ENCODE measurements at regions not wholly inside any gene's neighbourhood (a gene's known extent, or its start where the extent isn't known, plus 50 kb on each side); places are given as distances from the start of the nearest gene placed in this dataset.
A peak's percentile ranks its signal among the peaks of the same experiment; 100 is the strongest.

- ATAC-seq (ENCODE audit: poor library complexity) (no peak), DNase-seq (no peak)
- intact Hi-C loops (cut with DNase I) = no loop called here
These were observed 200.9 kb downstream of the TTLL2 start for GRCh38 chr6:167525774-167526173.

GRCh38 chr6:167526465-167527368 lies 201.8 kb downstream of the TTLL2 start:
- no peak for ATAC-seq (ENCODE audit: poor library complexity)
- intact Hi-C loops (cut with DNase I) = no loop called here
- no peak for DNase-seq

- intact Hi-C loops (cut with DNase I) = no loop called here
- ATAC-seq (ENCODE audit: poor library complexity) = no peak
These were observed 203.4 kb downstream of the TTLL2 start for GRCh38 chr6:167528239-167528638.

GRCh38 chr6:167528976-167529375 lies 204.1 kb downstream of the TTLL2 start:
- ATAC-seq (ENCODE audit: poor library complexity) = no peak
- no peak for DNase-seq
- intact Hi-C loops (cut with DNase I) = no loop called here

More at GRCh38 chr6:167528239-167528638, 203.4 kb downstream of the TTLL2 start:
- no peak for DNase-seq

- intact Hi-C loops (cut with DNase I) = no loop called here
- DNase-seq (no peak), ATAC-seq (ENCODE audit: poor library complexity) (no peak)
These were observed 204.8 kb downstream of the TTLL2 start for GRCh38 chr6:167529444-167530335.

DNA sequence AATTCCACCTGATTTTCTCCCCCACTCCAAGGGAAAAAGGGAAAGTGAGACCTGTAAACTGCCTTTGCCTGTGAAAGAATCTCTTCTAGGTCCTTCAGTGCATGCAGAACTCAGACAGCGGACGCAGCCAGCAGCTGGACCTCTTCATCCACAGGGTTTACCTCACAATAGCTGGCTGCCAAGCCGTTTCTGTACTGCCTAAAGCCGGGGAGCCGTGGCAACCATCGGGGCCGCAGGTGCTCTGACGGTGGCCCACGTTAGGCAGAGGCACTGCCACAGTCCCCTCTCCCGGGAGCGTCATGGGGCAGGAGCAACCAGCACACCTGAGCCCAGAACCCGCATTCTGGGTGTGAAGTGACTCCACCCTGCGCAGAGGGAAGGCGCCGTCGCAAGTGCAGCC lies 206.1 kb downstream of the TTLL2 start:
- DNase-seq (no peak), ATAC-seq (ENCODE audit: poor library complexity) (no peak)
- intact Hi-C loops (cut with DNase I) = no loop called here

DNA sequence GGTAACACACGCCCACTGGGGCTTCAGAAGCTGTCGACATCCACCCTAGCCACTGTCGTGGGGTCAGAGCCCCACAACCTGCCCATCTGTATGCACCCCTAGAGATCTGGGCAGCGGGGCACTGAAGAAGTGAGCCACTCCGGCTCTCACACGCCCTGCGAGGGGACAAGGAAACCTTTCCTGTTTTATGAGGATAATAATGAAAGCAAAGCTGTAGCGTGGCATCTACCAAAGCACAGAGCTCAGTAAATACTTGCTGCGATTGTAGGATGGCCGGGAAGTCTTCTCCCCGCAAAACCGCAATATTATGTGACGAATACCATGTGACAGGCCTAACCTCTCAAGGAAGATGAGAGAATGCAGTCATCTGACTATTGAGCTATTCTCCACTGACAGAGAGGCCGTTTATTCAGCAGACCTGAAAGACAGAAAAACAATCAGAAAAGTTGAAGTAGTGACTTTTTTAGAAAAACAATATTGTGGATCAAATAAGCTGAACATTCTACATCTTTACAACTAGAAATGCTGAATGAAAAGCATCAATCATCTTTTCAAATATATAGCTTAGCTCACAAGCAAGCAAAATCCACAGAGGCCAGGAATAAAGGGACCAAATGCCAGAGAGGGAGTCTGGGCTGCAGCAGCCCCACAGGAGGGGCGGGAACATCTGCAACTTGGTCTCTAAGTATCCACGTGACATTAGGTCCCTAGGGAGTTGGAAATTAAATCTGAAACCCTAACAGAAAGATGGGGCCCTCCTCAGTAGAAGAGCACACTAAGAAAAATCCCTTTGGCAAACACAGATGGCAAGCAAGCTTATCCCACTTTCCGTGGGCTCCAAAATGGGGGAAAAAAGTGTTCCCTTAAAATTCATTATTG lies 207.8 kb downstream of the TTLL2 start:
- intact Hi-C loops (cut with DNase I) = no loop called here
- DNase-seq (no peak), ATAC-seq (ENCODE audit: poor library complexity) (no peak)

- intact Hi-C loops (cut with DNase I) = no loop called here
- ATAC-seq (ENCODE audit: poor library complexity) = no peak
- no peak for DNase-seq
These were observed 209.0 kb downstream of the TTLL2 start for GRCh38 chr6:167533851-167534250.

GRCh38 chr6:167537816-167538215 lies 212.9 kb downstream of the TTLL2 start:
- no peak for ATAC-seq (ENCODE audit: poor library complexity)
- intact Hi-C loops (cut with DNase I) = no loop called here

GRCh38 chr6:167538746-167539145 lies 213.9 kb downstream of the TTLL2 start:
- DNase-seq = no peak
- intact Hi-C loops (cut with DNase I) = no loop called here
- no peak for ATAC-seq (ENCODE audit: poor library complexity)

More at GRCh38 chr6:167537816-167538215, 212.9 kb downstream of the TTLL2 start:
- DNase-seq = no peak

DNA sequence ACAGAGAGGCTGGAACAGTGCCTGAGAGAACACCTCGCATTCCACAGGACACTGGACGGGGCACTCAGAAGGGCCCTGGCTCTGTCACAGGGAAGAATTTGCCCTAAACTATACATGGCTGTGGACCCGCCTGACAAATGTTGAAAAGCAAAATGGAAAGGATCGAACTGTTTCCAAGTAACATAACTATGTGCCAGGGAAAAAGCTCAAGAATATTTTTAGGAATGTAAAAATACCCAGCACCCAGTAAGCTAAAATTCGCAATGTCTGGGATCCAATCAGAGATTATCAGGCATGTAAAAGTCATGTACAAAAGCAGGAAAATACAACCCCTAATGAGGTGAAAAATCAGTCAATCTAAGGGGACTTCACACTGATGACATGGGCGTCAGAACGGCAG lies 215.9 kb downstream of the TTLL2 start:
- DNase-seq = no peak
- ATAC-seq (ENCODE audit: poor library complexity) = no peak
- intact Hi-C loops (cut with DNase I) = no loop called here

GRCh38 chr6:167541544-167541943 lies 216.7 kb downstream of the TTLL2 start:
- no peak for DNase-seq
- no peak for ATAC-seq (ENCODE audit: poor library complexity)
- intact Hi-C loops (cut with DNase I) = no loop called here

- ATAC-seq (ENCODE audit: poor library complexity) (peak; percentile 80), DNase-seq (no peak)
- intact Hi-C loops (cut with DNase I) = no loop called here
These were observed 219.0 kb downstream of the TTLL2 start for GRCh38 chr6:167543602-167544497.

DNA sequence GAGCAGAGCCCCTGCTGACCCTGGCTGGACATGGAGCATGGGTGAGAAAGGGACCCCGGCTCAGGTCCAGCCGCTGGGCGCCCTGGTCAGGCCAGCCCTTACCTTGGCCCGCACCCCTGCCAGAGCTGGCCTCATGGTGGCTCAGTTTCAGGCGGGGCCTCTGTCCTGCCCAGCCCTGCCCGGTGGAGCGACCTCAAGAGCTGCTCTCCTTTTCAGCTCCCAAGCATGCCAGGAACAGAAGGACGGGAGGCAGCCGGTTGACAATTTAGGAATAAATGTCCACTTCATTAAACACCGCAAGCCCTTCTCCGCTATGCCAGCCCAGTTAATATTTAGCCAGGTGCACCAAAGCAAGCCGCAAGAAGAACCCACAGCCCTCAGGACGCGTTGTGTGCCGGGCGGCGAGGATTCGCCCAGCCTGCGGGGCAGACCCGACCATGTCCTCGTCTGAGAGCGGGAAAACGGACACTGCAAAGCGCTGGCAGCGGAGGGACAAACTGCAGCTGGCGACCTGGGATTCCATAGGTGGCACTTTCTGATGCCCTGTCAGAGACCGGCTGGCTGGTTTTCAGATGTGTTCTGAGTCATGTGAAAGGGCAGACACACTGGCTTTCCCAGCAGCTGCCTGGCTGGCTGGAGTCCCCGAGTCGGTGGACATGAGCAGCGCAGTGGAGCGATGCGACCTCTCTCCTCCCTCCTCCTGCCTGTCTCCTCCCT lies 221.9 kb downstream of the TTLL2 start:
- no peak for ATAC-seq (ENCODE audit: poor library complexity)
- intact Hi-C loops (cut with DNase I) = no loop called here
- no peak for DNase-seq

- no peak for DNase-seq
- intact Hi-C loops (cut with DNase I) = no loop called here
- ATAC-seq (ENCODE audit: poor library complexity) = no peak
These were observed 222.4 kb downstream of the TTLL2 start for GRCh38 chr6:167547328-167547692.

DNA sequence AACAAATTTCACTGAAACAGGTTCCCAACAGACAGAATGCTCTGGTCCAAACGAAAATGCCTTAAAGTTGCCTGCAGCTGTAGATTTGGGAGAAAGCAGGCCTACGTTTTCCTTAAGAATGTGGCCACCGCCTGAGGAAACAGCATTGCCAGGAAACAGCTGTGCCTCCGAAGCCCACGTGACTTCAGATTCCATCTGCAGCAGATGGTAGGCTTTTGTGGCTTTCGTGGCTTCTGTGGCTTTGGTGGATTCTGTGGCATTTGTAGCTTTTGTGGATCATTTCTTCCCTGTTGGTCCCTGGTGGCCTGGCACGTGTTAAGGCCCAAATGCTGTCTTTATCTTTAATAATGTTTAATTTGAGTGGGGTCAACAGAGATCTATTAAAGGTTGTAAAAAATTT lies 222.9 kb downstream of the TTLL2 start:
- DNase-seq = no peak
- intact Hi-C loops (cut with DNase I) = no loop called here
- no peak for ATAC-seq (ENCODE audit: poor library complexity)

DNA sequence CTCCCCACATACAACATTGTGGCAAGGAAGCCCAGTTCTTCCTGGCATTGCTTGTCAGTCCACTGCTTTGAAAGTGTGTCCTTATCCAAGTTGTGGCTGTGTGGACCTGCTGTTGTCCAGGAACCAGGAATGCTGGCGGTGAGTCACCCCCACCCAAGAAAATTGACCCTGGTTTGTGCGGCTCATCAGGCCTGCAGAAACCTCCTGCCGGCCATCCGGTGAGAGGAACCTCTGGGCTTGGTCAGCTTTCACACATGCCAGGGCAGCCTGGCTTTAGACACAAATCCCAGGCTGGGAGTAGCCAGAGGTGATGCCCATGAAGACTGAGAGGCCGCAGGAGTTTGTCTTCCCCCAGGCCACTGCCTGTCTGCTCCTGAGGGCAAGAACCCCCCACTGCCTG lies 223.6 kb downstream of the TTLL2 start:
- ATAC-seq (ENCODE audit: poor library complexity) (no peak), DNase-seq (no peak)
- intact Hi-C loops (cut with DNase I) = no loop called here
